ENCODE measurements at regions not wholly inside any gene's neighbourhood (a gene's known extent, or its start where the extent isn't known, plus 50 kb on each side); places are given as distances from the start of the nearest gene placed in this dataset.
"Not testable (repeated sequence)": the region's sequence is repeated elsewhere in the genome, so short reads cannot be mapped to it uniquely, and the experiment has no call there.

DNA sequence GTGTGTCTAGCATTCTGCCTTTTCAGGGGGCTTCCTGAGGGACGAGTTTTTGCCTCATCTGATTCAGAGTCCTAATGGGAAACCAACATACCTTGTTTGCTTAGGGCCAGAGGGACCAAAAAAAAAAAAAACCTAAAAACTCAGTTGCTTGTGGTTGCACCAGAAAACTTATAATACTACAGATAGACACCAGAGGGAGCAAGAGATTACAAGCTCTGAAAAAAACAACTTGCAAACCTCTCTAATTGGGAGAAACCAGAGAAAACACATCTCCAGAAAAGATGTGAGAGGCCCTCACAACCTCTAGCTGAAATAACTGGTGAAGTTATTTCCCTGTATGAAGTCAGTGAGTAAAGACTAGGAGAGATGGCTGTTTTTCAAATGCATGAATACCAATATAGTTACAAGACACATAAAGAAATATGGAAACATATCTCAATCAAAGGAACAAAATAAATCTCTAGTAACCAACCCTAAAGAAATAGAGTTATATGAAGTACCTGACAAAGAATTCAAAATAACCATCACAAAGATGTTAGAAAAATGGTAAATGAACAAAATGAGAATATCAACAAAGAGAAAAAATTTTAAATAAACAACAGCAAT, 233.7 kb upstream of the NFIA start:
- no peak for DNase-seq

DNA sequence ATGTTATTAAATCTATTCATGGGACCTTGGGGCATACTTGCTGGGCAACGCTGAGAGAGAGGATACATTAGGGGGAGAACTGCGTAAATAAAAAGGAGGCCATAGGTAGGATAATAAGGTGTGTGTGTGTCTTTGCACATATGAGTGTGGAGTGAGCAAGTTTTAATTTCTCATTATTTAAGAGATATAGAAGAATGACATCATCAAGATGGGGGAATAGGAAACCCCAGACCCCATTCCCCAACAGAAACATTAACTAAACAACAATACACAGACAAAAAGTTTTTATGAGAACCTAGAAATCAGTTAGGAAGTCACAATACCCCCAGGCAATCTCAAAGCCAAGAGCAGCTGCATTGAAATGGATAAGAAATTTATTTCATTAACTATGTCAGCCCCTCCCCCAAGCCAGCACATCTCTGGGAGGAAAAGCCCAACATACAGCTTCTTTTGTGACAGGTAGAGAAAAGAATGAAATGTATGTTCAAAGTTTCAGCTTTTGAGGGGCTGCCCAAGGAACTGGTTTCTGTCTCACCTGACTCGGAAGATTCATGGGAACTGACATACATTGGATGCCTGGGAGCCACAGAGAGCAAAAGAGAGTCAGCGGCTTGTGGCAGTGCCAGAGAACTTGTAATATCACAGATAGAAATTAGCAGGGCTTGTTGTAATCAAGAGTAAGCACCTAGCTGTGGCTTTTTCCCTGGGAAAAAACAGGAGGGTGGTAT, 234.3 kb upstream of the NFIA start:
- DNase-seq: no peak

DNA sequence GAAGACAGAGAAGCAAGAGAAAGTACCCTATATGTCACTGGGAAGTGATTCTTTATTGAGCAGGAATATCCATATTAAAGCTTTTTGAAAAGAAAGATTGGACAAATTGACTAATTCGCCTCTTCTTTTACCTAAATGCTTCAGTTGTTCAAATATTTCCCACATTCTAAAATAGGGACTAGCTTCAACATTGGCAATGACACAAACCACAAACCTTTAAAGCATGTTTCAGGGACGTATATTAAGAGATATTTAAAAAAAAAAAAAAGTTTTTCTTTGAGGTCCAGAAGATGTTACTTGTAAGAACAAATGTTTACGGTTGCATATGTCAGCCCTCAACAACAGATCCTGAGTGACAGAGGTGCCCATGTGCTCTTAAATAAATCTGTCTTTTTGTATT, 235.0 kb upstream of the NFIA start:
- no peak for DNase-seq

DNA sequence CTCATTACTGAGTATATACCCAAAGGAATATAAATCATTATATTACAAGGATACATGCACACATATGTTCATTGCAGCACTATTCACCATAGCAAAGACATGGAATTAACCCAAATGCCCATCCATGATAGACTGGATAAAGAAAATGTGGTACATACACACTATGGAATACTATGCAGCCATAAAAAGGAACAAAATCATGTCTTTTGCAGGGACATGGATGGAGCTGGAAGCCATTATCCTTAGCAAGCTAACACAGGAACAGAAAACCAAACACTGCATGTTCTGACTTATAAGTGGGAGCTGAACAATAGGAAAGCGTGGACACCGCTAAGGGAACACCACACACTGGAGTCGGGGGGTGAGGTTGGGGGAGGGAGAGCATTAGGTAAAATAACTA, 236.7 kb upstream of the NFIA start:
- DNase-seq: not testable (repeated sequence)

DNA sequence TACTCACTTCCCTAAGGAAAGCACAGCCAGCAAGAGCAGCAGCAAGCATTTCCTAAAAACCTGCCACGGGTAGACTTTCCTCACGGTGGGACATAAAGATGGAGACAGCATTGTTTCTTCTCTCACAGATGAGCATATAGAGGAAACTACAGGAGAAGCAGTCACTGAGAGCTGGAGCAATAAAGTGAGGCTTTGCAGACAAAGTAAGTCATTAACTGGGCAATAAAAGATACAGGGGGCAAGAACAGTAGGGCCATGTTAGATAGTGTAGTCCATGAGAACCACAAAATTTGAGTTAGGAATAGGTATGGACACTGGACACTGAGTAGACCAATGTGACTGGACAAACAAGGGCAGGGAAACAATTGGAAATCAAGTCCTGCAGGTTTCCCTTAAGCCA, 240.1 kb upstream of the NFIA start:
- no peak for DNase-seq

DNA sequence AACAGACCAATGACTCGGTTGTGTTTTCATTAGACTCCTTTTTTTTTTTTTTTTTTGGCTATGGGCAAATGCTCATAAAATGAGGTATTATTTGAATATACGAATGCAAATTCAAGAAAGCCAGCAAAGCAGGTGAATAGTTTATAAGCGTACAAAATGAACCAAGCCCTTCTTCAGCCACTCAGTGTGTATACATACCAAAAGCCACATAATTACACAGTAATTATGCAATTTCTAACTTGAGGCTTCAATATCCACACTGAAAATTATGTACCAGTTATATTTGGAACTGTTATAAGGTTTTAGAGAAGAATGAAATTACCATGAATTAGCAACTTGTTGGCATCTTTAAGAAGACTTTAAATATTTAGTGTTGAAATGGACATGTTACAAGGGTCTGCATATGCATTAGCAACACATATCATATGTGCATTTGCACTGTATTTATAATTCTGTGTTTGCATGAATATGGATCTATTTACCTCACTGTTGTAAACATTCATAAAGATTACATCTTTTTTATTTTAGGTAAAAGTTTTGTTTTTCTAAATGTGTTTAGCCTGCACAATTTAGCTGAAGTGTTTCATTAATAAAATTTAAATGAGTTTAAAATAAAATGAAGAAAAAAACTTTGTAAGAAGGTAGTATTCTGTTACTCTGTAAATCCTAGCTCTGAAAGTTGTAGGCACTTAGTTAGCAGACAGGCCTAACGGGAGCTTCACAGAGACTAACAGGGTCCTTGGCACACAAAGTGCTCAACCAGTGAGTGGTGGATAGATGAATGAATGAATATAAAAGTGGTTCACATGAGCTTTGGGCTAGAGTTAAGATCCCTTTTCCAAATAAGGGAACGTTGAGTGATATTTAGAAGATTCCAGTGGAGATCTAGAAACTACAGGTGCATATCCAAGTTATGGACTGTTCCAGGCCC, 241.0 kb upstream of the NFIA start:
- DNase-seq: no peak

DNA sequence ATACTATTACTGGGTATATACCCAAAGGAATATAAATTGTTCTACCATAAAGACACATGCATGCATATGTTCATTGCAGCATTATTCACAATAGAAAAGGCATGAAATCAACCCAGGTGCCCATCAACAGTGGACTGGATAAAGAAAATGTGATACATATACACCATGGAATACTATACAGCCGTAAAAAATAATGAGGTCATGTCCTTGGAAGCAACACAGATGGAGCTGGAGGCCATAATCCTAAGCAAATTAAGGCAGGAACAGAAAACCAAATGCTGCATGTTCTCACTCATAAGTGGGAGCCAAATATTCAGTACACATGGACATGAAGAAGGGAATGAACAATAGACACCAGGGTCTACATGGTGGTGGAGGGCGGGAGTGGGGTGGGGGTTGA, 241.9 kb upstream of the NFIA start:
- DNase-seq: not testable (repeated sequence)

DNA sequence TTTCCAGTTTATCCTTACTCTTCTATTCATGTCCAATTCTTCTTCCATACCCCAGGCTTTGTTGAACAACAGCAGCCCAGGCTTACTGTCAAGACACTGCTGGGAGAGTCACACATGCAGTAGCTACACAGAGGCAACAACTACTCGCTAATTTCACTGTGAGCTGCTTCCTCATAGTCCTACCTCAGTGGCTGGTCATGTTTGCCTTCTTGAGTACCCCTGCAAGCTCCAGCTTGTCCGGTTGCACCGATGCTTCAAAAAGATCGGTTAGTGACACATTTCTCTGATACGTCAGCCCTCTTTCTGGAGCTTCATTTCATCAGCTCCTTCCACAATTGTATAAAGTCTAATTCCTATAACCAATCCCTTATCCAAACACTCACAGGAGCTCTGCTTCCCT, 246.7 kb upstream of the NFIA start:
- no peak for DNase-seq

DNA sequence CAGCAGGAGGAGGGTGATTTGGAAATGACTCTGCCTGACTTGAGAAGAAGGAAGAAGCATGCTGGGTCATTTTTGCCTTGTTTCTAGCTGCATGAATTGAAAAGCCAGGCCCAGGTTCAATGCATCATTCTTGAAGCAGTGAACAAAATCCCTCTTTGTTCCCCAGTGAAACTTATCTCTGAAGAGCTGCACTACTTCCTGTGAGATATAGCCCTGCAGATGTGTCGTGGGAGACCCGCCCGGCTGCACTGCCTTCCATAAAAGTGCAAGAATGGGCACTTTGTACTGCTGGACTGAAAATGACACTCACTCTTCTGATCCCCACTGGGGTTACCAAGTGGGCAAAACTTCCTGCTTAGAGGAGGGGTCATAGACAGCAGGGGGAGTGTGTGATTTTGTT, 249.2 kb upstream of the NFIA start:
- no peak for DNase-seq

DNA sequence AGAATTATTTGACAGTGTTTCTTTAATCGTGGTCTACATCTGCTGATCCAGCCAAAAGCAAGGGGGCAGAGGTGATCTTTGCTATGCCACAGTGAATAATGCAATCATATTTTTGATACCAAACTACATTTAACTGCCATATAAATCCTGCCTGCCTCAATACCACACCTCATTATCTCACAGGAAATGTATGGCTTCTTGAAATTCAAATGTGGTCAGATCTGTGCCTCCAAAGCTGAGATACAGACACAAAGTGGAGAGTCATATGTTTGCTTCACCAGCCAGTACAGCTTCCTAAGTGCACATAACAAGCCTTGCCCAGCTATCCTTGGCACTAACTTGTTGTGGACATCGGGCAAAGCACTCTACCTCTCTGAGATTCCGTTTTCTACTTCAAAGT, 250.0 kb upstream of the NFIA start:
- no peak for DNase-seq

DNA sequence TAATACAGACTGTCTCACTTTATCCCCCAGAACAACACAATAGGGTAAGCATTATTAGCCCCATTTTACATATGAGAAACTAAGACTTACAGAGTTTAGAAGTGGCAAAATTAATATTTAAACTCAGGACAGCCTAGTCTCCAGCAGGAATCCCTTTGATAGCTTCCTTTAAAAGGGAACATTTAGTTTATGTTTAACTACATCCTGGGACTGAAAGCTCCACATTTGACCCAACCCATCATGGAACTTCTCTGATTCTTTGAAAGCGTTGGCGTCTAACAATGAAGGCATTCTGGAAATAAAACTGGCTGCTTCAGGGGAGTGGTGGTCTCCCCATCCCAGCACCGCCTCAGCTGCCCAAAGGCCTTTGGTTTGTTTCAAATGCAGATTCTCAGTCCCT, 250.6 kb upstream of the NFIA start:
- no peak for DNase-seq

DNA sequence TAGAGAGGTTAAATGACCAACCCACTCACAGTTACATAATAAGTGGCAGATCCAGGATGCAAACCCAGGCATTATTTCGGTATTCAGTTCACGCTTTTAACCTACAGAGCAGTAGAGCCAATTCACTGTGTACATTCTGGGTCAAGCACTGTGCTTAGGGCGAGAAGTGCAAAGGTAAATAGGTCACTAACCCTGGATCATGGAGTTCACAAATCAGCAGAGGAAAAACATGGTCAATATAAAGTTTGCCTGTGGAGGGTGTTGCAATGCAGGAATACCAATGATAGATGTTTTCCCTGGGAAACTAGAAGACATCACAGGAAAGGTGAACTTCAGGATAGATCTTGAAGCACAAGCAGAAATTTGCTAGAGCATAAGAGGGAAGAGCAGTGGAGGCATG, 253.4 kb upstream of the NFIA start:
- DNase-seq: no peak

DNA sequence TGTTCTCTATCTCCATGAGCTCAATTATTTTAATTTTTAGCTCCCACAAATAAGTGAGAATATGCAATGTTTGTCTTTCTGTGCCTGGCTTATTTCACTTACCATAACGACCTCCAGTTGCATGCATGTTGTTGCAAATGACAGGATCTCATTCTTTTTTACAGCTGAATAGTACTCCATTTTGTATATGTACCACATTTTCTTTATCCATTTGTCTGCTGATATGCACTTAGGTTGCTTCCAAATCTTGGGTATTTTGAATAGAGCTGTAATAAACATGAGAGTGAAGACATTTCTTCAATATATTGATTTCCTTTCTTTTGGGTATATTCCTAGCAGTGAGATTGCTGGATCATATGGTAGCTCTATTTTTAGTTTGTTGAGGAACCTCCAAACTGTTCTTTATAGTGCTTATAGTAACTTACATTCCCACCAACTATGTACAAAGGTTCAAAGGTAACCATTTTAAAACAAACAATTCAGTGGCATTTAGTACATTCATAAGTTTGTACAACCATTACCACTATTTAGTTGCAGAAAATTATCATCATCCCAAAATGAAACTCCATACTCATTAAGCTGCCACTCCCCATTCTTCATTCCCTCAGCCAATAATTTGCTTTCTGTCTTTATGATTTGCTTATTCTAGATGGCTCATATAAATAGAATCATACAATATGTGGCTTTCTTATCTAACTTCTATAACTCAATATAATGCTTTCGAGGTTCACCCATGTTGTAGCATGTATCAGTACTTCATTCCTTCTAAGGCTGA, 255.9 kb upstream of the NFIA start:
- no peak for DNase-seq

DNA sequence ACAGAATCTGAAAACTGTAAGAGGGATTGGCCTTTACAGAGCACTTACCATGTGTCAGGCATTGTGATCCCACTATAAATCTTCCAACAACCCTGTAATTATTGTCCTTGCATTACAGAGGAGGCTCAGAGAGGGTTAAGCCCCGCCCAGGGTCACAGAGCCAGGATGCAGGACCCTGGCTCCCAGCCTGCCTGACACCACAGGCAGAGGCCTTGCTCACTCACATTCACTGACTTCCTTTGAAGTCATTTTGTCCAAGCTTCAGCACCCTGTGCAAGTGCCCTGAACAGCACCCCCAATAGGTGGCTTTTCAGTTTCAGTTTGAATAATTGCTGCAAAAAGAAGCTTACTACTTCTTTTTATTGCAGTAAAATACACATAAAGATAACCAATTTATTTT, 256.8 kb upstream of the NFIA start:
- DNase-seq: no peak

DNA sequence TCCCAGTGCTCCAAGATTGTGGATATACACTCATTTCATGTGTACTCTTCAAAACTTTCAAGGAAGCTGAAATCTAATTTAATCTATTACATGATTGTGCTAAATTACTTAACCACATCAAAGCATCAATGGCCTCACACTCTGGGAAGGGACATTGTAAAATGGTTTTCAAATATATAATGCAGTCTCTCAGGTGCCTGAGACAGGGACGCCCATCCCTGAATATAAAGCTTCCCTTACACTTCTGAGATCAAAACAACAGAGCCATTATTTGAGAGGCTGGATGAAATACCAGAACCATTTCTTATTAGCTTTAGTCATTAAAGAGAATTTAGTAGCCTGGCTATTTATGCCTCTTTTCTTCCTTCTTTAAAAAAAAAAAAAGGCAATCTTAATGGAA, 259.2 kb upstream of the NFIA start:
- DNase-seq: no peak

DNA sequence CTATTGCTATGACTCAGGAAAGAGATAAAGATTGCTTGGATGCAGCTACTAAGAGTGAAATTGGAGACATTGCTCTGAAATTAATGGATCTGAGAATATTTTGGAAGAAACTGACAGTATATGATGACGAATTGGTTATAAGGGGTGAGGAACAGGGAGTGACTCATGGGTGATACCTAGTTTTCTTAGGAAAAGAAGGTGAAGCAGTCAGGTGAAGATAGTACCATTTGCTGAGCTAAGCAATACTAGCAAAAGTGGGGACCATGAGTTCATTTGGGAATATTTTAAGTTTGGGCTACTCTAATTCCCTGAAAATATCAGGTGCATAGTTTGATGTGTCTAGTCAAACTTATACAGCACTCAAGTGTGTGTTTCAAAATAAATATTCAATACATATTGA, 260.1 kb upstream of the NFIA start:
- no peak for DNase-seq

DNA sequence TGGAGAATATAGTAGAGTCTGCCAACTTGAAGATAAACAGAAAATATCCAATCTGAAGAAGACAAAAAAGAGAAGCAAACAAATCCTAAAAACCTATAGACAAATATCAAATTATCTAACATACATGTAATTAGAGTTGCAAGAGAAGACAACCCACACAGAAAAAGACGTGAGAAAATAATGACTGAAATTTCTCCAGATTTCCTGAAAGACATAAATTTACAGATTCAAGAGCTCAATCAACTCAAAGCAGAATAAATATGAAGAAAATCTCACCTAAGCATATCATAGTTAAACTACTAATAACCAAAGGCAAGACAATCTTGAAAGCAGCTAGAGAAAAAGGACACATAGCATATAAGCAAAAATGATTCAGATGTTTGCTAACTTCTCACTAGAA, 261.2 kb upstream of the NFIA start:
- no peak for DNase-seq

DNA sequence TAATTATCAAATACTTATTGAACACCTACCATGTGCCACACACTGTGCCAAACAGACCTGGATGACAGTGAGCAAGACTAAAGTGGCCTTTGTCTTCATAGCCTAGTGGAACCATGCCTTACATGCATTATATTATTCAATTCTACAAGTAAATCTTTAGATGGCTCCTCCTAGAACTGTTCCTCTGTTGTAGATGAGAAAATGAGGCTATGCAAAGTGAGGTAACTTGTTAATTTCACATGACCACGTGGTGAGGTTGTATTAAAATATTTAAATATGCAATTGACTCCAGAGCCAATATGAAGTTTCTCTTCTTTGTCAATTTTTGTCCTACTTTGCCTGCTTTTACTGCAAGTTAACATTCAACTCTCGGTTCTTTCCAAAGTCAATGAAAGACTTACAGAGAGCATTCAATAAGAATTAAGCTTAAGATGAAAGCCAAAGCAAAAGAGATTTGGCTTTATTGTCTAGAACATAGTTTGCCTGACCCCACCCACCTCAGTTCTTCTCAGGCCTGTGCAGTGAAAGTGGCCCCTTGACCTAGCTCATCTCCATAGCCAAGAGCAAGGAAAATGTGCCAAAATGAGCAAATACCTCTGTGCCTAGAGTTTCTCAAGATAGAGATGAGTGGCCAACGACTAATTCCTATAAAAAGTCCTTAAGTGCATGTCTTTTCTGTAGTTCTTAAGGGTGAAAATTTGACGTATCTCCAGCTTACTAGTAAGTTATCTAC, 263.2 kb upstream of the NFIA start:
- no peak for DNase-seq

DNA sequence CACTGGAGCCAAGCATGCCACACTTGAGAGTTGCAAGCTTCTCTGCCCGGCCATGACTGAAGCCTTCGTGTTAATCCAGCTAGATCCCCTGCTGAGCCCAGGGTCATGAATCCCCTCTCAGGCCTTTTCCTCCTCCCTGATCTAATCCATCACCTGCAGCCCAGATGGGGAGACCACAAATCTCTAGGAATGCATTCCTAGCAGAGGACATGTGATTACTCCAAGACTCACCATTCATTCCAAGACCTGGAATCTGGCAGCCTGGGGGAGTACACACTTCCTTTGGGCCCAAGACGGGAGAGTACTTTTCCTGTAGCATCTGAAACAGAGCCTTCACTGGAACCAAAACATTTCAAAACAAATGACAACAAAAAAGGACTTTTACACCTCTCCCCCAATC, 269.3 kb upstream of the NFIA start:
- no peak for DNase-seq

DNA sequence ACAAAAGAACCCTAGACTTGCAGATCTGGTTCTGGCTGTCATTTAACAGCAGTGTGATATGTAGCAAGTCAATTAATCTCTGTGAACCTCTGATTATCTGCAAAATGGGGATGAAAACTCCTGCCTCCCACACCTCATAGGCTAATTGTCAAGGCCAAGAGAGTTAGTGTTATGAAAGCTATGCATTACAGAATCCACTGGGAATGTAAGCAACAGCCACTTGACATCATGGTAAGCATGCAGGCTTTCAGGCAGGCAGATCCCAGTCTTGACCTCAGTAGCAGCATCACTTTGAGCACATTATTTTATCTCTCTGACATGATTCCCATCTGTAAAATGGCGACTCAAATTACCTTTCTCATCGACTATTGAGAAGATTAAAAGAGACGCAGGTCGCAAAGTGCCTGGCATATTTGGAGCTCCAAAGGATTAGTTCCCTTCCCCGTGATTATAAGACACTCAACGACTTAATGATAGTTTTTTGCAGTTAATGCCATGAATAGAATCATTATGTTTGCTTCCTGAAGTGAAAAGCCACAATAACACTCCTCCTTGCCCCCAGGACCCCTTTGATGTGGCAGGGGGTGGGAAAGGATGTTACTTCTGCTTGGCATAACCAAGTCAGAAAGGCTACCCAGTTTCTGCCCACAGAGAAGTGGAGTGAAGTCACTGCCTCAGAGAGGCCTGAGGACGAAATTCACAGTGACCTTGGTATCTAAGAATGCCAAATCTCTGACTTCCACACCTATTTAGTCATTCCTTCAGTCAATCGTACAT, 273.0 kb upstream of the NFIA start:
- DNase-seq: no peak

DNA sequence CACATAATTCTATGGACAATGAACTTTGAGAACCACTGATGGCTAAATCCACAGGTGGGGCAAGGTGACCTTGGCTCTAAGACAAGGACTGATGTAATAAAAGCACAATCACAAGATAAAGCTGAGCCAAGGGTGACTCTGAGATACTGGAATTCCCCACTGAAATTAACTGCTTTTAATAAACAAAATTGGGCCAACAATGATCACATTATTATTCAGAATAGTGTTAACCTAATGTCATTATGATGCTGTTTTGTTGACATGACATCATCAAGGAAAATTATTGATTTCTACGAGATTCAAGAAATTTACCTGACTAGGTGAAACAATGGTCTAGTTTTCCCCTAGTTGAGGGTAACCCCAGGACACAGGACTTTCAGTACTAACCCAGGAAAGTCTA, 273.7 kb upstream of the NFIA start:
- DNase-seq: no peak

DNA sequence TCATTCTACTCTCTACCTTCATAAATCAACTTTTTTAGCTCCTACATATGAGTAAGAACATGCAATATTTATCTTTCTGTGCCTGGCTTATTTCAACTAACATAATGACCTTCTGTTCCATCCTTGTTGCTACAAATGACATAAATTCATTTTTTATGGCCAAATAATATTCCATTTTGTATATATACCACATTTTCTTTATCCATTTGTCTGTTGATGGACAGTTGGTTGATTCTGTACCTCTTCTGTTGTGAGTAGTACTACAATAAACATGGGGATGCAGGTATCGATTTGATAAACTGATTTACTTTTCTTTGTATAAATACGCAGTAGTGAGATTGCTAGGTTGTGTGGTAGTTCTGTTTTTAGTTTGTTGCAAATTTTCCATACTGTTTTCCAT, 279.5 kb upstream of the NFIA start:
- DNase-seq: no peak

Data from activated CD4-positive, alpha-beta T cell treated with anti-CD3 and anti-CD28 coated beads, Interleukin-2, amount 50 U/mL, for 1 hour (primary cell).